ENCODE measurements at regions not wholly inside any gene's neighbourhood (a gene's known extent, or its start where the extent isn't known, plus 50 kb on each side); places are given as distances from the start of the nearest gene placed in this dataset.

- Histone ChIP-seq H3K4me3 (no peak overlapping the region), H3K9me3 (peaks cover 0 to 5% (median 0%) of the 10 kb centered on the region in 3 donors), H3K4me1 (peaks cover 0 to 3% (median 0%) of the 10 kb centered on the region in 3 donors), H3K27ac (no peak overlapping the region), H3K27me3 (peaks cover 7% of the 10 kb centered on the region), H3K36me3 (no peaks in the 10 kb centered on the region)
- ATAC-seq = no peak
- TF ChIP-seq CTCF (IDR thresholded peaks at IDR 0.05) = no peak
- TF ChIP-seq POLR2A (IDR thresholded peaks at IDR 0.05) = no peak
- TF ChIP-seq POLR2AphosphoS5 (IDR thresholded peaks at IDR 0.05) = no peak
- TF ChIP-seq EP300 (IDR thresholded peaks at IDR 0.05) = no peak
Observed at GRCh38 chr7:55642266-55642665, 70.0 kb upstream of the VOPP1 start.

- TF ChIP-seq CTCF (IDR thresholded peaks at IDR 0.05) (no peak), EP300 (IDR thresholded peaks at IDR 0.05) (no peak), POLR2AphosphoS5 (IDR thresholded peaks at IDR 0.05) (no peak), POLR2A (IDR thresholded peaks at IDR 0.05) (no peak)
- Histone ChIP-seq H3K27ac (no peak overlapping the region), H3K36me3 (no peaks in the 10 kb centered on the region), H3K4me1 (peaks cover 0 to 3% (median 0%) of the 10 kb centered on the region in 3 donors), H3K4me3 (no peak overlapping the region), H3K9me3 (peaks cover 0 to 5% (median 0%) of the 10 kb centered on the region in 3 donors), H3K27me3 (peaks cover 4% of the 10 kb centered on the region)
- ATAC-seq = no peak
Observed at GRCh38 chr7:55641811-55642210, 69.5 kb upstream of the VOPP1 start.

- 0% methylated on average over 1 of the region's 1 CpG; no CpG with 5 or more reads in 1 of the 2 donors for WGBS, 2 donors (ENCODE audit: low coverage in 1 of 2)
- H3K27ac ChIP-seq = no peak overlapping the region
- H3K4me1 ChIP-seq = peaks cover 0 to 3% (median 0%) of the 10 kb centered on the region in 3 donors
- no peaks in the 10 kb centered on the region for H3K36me3 ChIP-seq
- TF ChIP-seq POLR2A (IDR thresholded peaks at IDR 0.05) (no peak), CTCF (IDR thresholded peaks at IDR 0.05) (peak; percentile 58 to 76 (median 74)), EP300 (IDR thresholded peaks at IDR 0.05) (no peak), POLR2AphosphoS5 (IDR thresholded peaks at IDR 0.05) (peak; percentile 61)
- H3K27me3 ChIP-seq = no peaks in the 10 kb centered on the region
- peak; percentile 90 for ATAC-seq
- no peak overlapping the region for H3K4me3 ChIP-seq
- H3K9me3 ChIP-seq = peaks cover 0 to 5% (median 0%) of the 10 kb centered on the region in 3 donors
Observed at GRCh38 chr7:55641273-55641691, 69.0 kb upstream of the VOPP1 start.

- Histone ChIP-seq H3K4me3 (no peak overlapping the region), H3K27me3 (no peaks in the 10 kb centered on the region), H3K4me1 (peaks cover 0 to 3% (median 0%) of the 10 kb centered on the region in 3 donors), H3K27ac (no peak overlapping the region), H3K36me3 (no peaks in the 10 kb centered on the region), H3K9me3 (peaks cover 0 to 5% (median 0%) of the 10 kb centered on the region in 3 donors)
- TF ChIP-seq EP300 (IDR thresholded peaks at IDR 0.05) (no peak), POLR2A (IDR thresholded peaks at IDR 0.05) (no peak), CTCF (IDR thresholded peaks at IDR 0.05) (no peak), POLR2AphosphoS5 (IDR thresholded peaks at IDR 0.05) (no peak)
- ATAC-seq = no peak
- WGBS, 2 donors (ENCODE audit: low coverage in 1 of 2) = 83 to 95% methylated on average over 1 of the region's 1 CpG
Observed at GRCh38 chr7:55639640-55640039, 67.3 kb upstream of the VOPP1 start.

- no peak overlapping the region for H3K4me3 ChIP-seq
- H3K9me3 ChIP-seq = peaks cover 0 to 5% (median 0%) of the 10 kb centered on the region in 3 donors
- ATAC-seq = no peak
- H3K36me3 ChIP-seq = no peaks in the 10 kb centered on the region
- no peak for TF ChIP-seq CTCF (IDR thresholded peaks at IDR 0.05)
- no peak for TF ChIP-seq POLR2A (IDR thresholded peaks at IDR 0.05)
- no peak for TF ChIP-seq EP300 (IDR thresholded peaks at IDR 0.05)
- TF ChIP-seq POLR2AphosphoS5 (IDR thresholded peaks at IDR 0.05) = no peak
- 60% methylated on average over 1 to 2 of the region's 2 CpGs for WGBS, 2 donors (ENCODE audit: low coverage in 1 of 2)
- H3K27me3 ChIP-seq = peaks cover 20% of the 10 kb centered on the region
- no peak overlapping the region for H3K27ac ChIP-seq
- no peaks in the 10 kb centered on the region for H3K4me1 ChIP-seq
Observed at GRCh38 chr7:55629051-55629677, 56.9 kb upstream of the VOPP1 start.
